WTC11 (cell line): ENCODE measurements at regions not wholly inside any gene's neighbourhood (a gene's known extent, or its start where the extent isn't known, plus 50 kb on each side); places are given as distances from the start of the nearest gene placed in this dataset.
"Not testable (repeated sequence)": the region's sequence is repeated elsewhere in the genome, so short reads cannot be mapped to it uniquely, and the experiment has no call there.

Experiments used
- ATAC-seq: fragments of 200-7000 bp; cut with Tn5 transposase; 2 replicates; pipeline ENCODE4 v1.10.0; 2021; ENCODE audit warnings: mild to moderate bottlenecking, moderate library complexity
- CTCF ChIA-PET: fragments of 300-600 bp; sonication (Branson Sonifier 250); formaldehyde crosslinking; loops from one replicate; lab custom pipeline; 2021; ENCODE audit warnings: antibody characterized with exemption; lab: Charles Lee
- POLR2A ChIA-PET: fragments of 350-600 bp; sonication (Branson Sonifier 250); formaldehyde crosslinking; loops from one replicate; lab custom pipeline; 2021; ENCODE audit warnings: antibody characterized with exemption; lab: Charles Lee
- DNase-seq: peaks from one replicate; pipeline ENCODE4 v3.0.0; 2021; ENCODE audit warnings: low spot score
- H3K27ac Mint-ChIP-seq: 2 replicates; pipeline ENCODE4 v1.8.0; 2021; ENCODE audit warnings: mixed read lengths
- H3K27me3 Mint-ChIP-seq: 2 replicates; pipeline ENCODE4 v1.8.0; 2021; ENCODE audit warnings: low read depth, mild to moderate bottlenecking, moderate library complexity, mixed read lengths
- H3K36me3 Mint-ChIP-seq: 2 replicates; pipeline ENCODE4 v1.8.0; 2021; ENCODE audit warnings: mixed read lengths
- H3K4me1 Mint-ChIP-seq: 2 replicates; pipeline ENCODE4 v1.8.0; 2022; ENCODE audit warnings: mixed read lengths
- H3K4me3 Mint-ChIP-seq: 2 replicates; pipeline ENCODE4 v1.8.0; 2021; ENCODE audit warnings: mild to moderate bottlenecking, moderate library complexity, mixed read lengths
- H3K9me3 Mint-ChIP-seq: 2 replicates; pipeline ENCODE4 v1.8.0; 2021; ENCODE audit warnings: mixed read lengths
- ATF1 ChIP-seq: sonication (generic); formaldehyde crosslinking; IDR thresholded peaks from 2 replicates; pipeline ENCODE4 v1.8.1; 2023; ENCODE audit warnings: mild to moderate bottlenecking, moderate library complexity, missing genetic modification reagents
- CREM ChIP-seq: sonication (generic); formaldehyde crosslinking; IDR thresholded peaks from 2 replicates; pipeline ENCODE4 v1.8.1; 2022; ENCODE audit warnings: mild to moderate bottlenecking, missing genetic modification reagents, moderate library complexity
- FOXK1 ChIP-seq: sonication (generic); formaldehyde crosslinking; IDR thresholded peaks from 2 replicates; pipeline ENCODE4 v1.8.0; 2022; ENCODE audit warnings: mild to moderate bottlenecking, moderate library complexity, missing genetic modification reagents
- GRHL2 ChIP-seq: fragments of 250-450 bp; sonication (Bioruptor Pico); IDR thresholded peaks from 2 replicates; pipeline ENCODE4 v1.8.0; 2022; ENCODE audit warnings: mild to moderate bottlenecking, moderate library complexity; ENCODE audit not compliant: insufficient replicate concordance, severe bottlenecking
- IRF2 ChIP-seq: sonication (generic); formaldehyde crosslinking; IDR thresholded peaks from 2 replicates; pipeline ENCODE4 v1.8.0; 2022; ENCODE audit warnings: low read depth, missing genetic modification reagents, borderline replicate concordance
- JAZF1 ChIP-seq: fragments of 250-450 bp; sonication (Bioruptor Pico); IDR thresholded peaks from 2 replicates; pipeline ENCODE4 v1.9.0; 2021; ENCODE audit warnings: moderate library complexity, mild to moderate bottlenecking, inconsistent platforms
- PRRX2 ChIP-seq: fragments of 250-450 bp; sonication (Bioruptor Pico); IDR thresholded peaks from 2 replicates; pipeline ENCODE4 v1.8.0; 2021; ENCODE audit warnings: mild to moderate bottlenecking
- SMAD4 ChIP-seq: sonication (generic); formaldehyde crosslinking; IDR thresholded peaks from 2 replicates; pipeline ENCODE4 v1.8.0; 2022; ENCODE audit warnings: mild to moderate bottlenecking, missing genetic modification reagents
- ZNF317 ChIP-seq: sonication (generic); formaldehyde crosslinking; IDR thresholded peaks from 2 replicates; pipeline ENCODE4 v1.8.1; 2023; ENCODE audit warnings: low read depth, mild to moderate bottlenecking, moderate library complexity, missing genetic modification reagents, borderline replicate concordance
- TF ChIP-seq, protein P1 (sequence below): sonication (generic); formaldehyde crosslinking; IDR thresholded peaks from 2 replicates; pipeline ENCODE4 v1.8.1; 2023; ENCODE audit warnings: mild to moderate bottlenecking, moderate library complexity, missing genetic modification reagents
- TF ChIP-seq, protein P2 (sequence below): fragments of 250-450 bp; sonication (Bioruptor Pico); IDR thresholded peaks from 2 replicates; pipeline ENCODE4 v1.8.0; 2021; ENCODE audit warnings: mild to moderate bottlenecking
- TF ChIP-seq, protein P3 (sequence below): sonication (generic); formaldehyde crosslinking; IDR thresholded peaks from 2 replicates; pipeline ENCODE4 v1.8.0; 2023; ENCODE audit warnings: missing genetic modification reagents, mild to moderate bottlenecking, borderline replicate concordance
- TF ChIP-seq, protein P4 (sequence below): sonication (generic); formaldehyde crosslinking; IDR thresholded peaks from 2 replicates; pipeline ENCODE4 v1.8.0; 2022; ENCODE audit warnings: mild to moderate bottlenecking, missing genetic modification reagents
- TF ChIP-seq, protein P5 (sequence below): sonication (generic); formaldehyde crosslinking; IDR thresholded peaks from 2 replicates; pipeline ENCODE4 v1.8.1; 2023; ENCODE audit warnings: mild to moderate bottlenecking, missing genetic modification reagents, moderate library complexity

DNA sequence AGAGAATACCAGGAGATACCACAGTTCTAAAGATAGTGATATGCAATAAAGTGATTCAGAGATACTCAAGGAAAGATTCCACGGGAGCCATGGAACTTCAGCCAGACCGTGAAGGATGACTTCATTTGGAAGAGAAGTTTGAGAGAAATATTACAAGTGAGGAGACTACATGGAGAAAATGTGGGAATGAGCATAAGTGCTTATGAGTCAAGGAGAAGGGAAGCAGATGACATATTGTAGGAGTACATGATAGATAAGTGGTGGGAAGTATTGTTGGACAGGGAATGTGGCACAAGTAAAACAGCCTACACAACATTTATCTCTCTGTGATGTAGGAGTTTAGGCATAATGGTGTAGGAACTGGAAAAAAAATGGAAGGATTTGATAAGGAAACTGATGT is 122.1 kb upstream of the FBXL17 start (continued):
- TF ChIP-seq, protein P1, sequence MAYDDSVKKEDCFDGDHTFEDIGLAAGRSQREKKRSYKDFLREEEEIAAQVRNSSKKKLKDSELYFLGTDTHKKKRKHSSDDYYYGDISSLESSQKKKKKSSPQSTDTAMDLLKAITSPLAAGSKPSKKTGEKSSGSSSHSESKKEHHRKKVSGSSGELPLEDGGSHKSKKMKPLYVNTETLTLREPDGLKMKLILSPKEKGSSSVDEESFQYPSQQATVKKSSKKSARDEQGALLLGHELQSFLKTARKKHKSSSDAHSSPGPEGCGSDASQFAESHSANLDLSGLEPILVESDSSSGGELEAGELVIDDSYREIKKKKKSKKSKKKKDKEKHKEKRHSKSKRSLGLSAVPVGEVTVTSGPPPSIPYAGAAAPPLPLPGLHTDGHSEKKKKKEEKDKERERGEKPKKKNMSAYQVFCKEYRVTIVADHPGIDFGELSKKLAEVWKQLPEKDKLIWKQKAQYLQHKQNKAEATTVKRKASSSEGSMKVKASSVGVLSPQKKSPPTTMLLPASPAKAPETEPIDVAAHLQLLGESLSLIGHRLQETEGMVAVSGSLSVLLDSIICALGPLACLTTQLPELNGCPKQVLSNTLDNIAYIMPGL (CRISPR knock-in tag), result no peak
- TF ChIP-seq, protein P2, sequence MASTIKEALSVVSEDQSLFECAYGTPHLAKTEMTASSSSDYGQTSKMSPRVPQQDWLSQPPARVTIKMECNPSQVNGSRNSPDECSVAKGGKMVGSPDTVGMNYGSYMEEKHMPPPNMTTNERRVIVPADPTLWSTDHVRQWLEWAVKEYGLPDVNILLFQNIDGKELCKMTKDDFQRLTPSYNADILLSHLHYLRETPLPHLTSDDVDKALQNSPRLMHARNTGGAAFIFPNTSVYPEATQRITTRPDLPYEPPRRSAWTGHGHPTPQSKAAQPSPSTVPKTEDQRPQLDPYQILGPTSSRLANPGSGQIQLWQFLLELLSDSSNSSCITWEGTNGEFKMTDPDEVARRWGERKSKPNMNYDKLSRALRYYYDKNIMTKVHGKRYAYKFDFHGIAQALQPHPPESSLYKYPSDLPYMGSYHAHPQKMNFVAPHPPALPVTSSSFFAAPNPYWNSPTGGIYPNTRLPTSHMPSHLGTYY (CRISPR knock-in tag), result no peak
- no peak for TF ChIP-seq ZNF317 (CRISPR knock-in tag)
- no peak for TF ChIP-seq ATF1 (CRISPR knock-in tag)
- no peak for TF ChIP-seq JAZF1
- no peak for TF ChIP-seq GRHL2 (CRISPR knock-in tag)
- no peak for TF ChIP-seq CREM (CRISPR knock-in tag)
- TF ChIP-seq PRRX2 (CRISPR knock-in tag), result no peak
- TF ChIP-seq, all 79 proteins: peak for 0

DNA sequence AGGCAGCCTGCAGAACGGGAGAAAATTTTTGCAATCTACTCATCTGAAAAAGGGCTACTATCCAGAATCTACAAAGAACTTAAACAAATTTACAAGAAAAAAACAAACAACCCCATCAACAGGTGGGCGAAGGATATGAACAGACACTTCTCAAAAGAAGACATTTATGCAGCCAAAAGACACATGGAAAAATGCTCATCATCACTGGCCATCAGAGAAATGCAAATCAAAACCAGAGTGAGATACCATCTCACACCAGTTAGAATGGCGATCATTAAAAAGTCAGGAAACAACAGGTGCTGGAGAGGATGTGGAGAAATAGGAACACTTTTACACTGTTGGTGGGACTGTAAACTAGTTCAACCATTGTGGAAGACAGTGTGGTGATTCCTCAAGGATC is 113.7 kb upstream of the FBXL17 start:
- H3K36me3 Mint-ChIP-seq, DNase-seq, H3K27ac Mint-ChIP-seq, H3K4me3 Mint-ChIP-seq, ATAC-seq, POLR2A ChIA-PET, CTCF ChIA-PET, H3K27me3 Mint-ChIP-seq, H3K4me1 Mint-ChIP-seq: not testable (repeated sequence)
- peaks cover 23% of the 10 kb centered on the region for H3K9me3 Mint-ChIP-seq

DNA sequence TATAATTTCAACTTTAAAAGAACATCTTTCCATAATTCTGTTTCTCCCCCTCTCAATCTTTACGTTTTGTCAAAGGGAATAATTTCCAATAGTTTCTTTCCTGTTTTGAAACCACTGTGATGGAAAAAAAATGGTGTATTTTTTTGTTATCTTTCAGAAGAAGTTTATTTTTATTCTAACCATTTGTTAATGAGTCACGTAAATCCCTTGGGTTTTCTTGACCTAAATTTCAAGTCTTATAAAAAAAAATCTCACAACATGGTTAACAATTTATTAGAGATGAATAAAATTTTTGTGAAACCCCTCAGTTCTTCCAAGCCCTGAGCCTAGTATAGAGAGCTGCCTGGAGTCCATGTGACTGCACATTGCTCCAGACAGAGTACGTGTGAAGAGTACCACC is 106.1 kb upstream of the FBXL17 start:
- POLR2A ChIA-PET, result no interaction called here
- H3K36me3 Mint-ChIP-seq, result no peaks in the 10 kb centered on the region
- ATAC-seq (no peak), DNase-seq (no peak)
- H3K27ac Mint-ChIP-seq, result no peak overlapping the region
- no peaks in the 10 kb centered on the region for H3K4me1 Mint-ChIP-seq
- H3K27me3 Mint-ChIP-seq, result no peaks in the 10 kb centered on the region
- H3K4me3 Mint-ChIP-seq, result no peak overlapping the region
- TF ChIP-seq, protein P3, sequence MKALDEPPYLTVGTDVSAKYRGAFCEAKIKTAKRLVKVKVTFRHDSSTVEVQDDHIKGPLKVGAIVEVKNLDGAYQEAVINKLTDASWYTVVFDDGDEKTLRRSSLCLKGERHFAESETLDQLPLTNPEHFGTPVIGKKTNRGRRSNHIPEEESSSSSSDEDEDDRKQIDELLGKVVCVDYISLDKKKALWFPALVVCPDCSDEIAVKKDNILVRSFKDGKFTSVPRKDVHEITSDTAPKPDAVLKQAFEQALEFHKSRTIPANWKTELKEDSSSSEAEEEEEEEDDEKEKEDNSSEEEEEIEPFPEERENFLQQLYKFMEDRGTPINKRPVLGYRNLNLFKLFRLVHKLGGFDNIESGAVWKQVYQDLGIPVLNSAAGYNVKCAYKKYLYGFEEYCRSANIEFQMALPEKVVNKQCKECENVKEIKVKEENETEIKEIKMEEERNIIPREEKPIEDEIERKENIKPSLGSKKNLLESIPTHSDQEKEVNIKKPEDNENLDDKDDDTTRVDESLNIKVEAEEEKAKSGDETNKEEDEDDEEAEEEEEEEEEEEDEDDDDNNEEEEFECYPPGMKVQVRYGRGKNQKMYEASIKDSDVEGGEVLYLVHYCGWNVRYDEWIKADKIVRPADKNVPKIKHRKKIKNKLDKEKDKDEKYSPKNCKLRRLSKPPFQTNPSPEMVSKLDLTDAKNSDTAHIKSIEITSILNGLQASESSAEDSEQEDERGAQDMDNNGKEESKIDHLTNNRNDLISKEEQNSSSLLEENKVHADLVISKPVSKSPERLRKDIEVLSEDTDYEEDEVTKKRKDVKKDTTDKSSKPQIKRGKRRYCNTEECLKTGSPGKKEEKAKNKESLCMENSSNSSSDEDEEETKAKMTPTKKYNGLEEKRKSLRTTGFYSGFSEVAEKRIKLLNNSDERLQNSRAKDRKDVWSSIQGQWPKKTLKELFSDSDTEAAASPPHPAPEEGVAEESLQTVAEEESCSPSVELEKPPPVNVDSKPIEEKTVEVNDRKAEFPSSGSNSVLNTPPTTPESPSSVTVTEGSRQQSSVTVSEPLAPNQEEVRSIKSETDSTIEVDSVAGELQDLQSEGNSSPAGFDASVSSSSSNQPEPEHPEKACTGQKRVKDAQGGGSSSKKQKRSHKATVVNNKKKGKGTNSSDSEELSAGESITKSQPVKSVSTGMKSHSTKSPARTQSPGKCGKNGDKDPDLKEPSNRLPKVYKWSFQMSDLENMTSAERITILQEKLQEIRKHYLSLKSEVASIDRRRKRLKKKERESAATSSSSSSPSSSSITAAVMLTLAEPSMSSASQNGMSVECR (CRISPR knock-in tag), result no peak
- TF ChIP-seq FOXK1 (CRISPR knock-in tag) (no peak), IRF2 (CRISPR knock-in tag) (no peak), SMAD4 (CRISPR knock-in tag) (no peak)
- TF ChIP-seq, protein P4, sequence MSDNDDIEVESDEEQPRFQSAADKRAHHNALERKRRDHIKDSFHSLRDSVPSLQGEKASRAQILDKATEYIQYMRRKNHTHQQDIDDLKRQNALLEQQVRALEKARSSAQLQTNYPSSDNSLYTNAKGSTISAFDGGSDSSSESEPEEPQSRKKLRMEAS (CRISPR knock-in tag), result no peak
- TF ChIP-seq, protein P5, sequence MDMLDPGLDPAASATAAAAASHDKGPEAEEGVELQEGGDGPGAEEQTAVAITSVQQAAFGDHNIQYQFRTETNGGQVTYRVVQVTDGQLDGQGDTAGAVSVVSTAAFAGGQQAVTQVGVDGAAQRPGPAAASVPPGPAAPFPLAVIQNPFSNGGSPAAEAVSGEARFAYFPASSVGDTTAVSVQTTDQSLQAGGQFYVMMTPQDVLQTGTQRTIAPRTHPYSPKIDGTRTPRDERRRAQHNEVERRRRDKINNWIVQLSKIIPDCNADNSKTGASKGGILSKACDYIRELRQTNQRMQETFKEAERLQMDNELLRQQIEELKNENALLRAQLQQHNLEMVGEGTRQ (CRISPR knock-in tag), result no peak
- CTCF ChIA-PET, result no interaction called here
- H3K9me3 Mint-ChIP-seq, result peaks cover 19% of the 10 kb centered on the region
